Testis (tissue), 2 donors: ENCODE measurements at regions not wholly inside any gene's neighbourhood (a gene's known extent, or its start where the extent isn't known, plus 50 kb on each side); places are given as distances from the start of the nearest gene placed in this dataset.

Experiments
- DNase-seq: peaks from one replicate; pipeline ENCODE4 v3.0.0-alpha.2; 2019
- H3K27ac ChIP-seq, 2 donors: fragments of 200-600 bp; sonication (generic); one replicate each; pipeline ENCODE4 v1.5.1; 2019
- H3K27me3 ChIP-seq: fragments of 200-600 bp; sonication (generic); one replicate; pipeline ENCODE4 v1.5.1; 2019
- H3K36me3 ChIP-seq: fragments of 200-600 bp; sonication (generic); one replicate; pipeline ENCODE4 v1.5.1; 2017; ENCODE audit warnings: low read depth; ENCODE audit errors: missing control alignments
- H3K4me1 ChIP-seq: fragments of 200-600 bp; sonication (generic); one replicate; pipeline ENCODE4 v1.5.1; 2019
- H3K4me3 ChIP-seq, 2 donors: fragments of 200-600 bp; sonication (generic); one replicate each; pipeline ENCODE4 v1.5.1; 2017 to 2019
- H3K9me3 ChIP-seq: fragments of 200-600 bp; sonication (generic); one replicate; pipeline ENCODE4 v1.5.1; 2017
- CTCF ChIP-seq, 3 experiments: fragments of 450-650 bp in 2 of 3; fragments of 200-600 bp in 1 of 3; sonication (generic) in 1 of 3; IDR thresholded peaks; one replicate each; pipeline ENCODE4 v1.5.1; 2016 to 2019; ENCODE audit warnings: antibody characterized with exemption in 3 of 3, mild to moderate bottlenecking in 2 of 3, moderate library complexity in 1 of 3
- POLR2A ChIP-seq: fragments of 450-650 bp; IDR thresholded peaks from one replicate; pipeline ENCODE4 v1.6.1; 2017; ENCODE audit warnings: antibody characterized with exemption, mild to moderate bottlenecking, moderate library complexity
- WGBS, 2 donors: methylation state at CpG; one replicate each; pipeline ENCODE4 v1.1.5; 2018; 5-methylcytosine and 5-hydroxymethylcytosine counted together
- intact Hi-C: fragments of 100-400 bp; cut with DNase I; formaldehyde crosslinking; loops from one replicate; pipeline ENCODE4 v1.15.1; 2023; ENCODE audit warnings: low total_unique reads

GRCh38 chr13:24615911-24616472 is 64.2 kb upstream of the ATP12A start:
- no peaks in the 10 kb centered on the region for H3K9me3 ChIP-seq
- no peak for DNase-seq
- intact Hi-C loops: no loop called here
- no peaks in the 10 kb centered on the region for H3K4me1 ChIP-seq
- H3K27me3 ChIP-seq: no peaks in the 10 kb centered on the region
- TF ChIP-seq CTCF (IDR thresholded peaks at IDR 0.05): no peak
- no peak for TF ChIP-seq POLR2A
- H3K27ac ChIP-seq: no peak overlapping the region
- 90 to 93% methylated on average over 4 to 9 of the region's 9 CpGs for WGBS, 2 donors
- H3K4me3 ChIP-seq: no peak overlapping the region
- no peaks in the 10 kb centered on the region for H3K36me3 ChIP-seq

GRCh38 chr13:24616514-24616913 is 63.7 kb upstream of the ATP12A start:
- WGBS, 2 donors: 83 to 99% methylated on average over 3 to 4 of the region's 4 CpGs
- H3K27me3 ChIP-seq: no peaks in the 10 kb centered on the region
- no peak for DNase-seq
- H3K4me3 ChIP-seq: no peak overlapping the region
- no peak for TF ChIP-seq CTCF (IDR thresholded peaks at IDR 0.05)
- TF ChIP-seq POLR2A: no peak
- H3K9me3 ChIP-seq: no peaks in the 10 kb centered on the region
- intact Hi-C loops: no loop called here
- no peak overlapping the region for H3K27ac ChIP-seq
- no peaks in the 10 kb centered on the region for H3K36me3 ChIP-seq
- no peaks in the 10 kb centered on the region for H3K4me1 ChIP-seq

GRCh38 chr13:24617256-24618010 is 62.8 kb upstream of the ATP12A start:
- no peaks in the 10 kb centered on the region for H3K27me3 ChIP-seq
- WGBS, 2 donors: 83 to 86% methylated on average over 12 of the region's 12 CpGs
- no peak for DNase-seq
- H3K4me3 ChIP-seq: no peak overlapping the region
- no peak for TF ChIP-seq CTCF (IDR thresholded peaks at IDR 0.05)
- no peak for TF ChIP-seq POLR2A
- no peak overlapping the region for H3K27ac ChIP-seq
- no peaks in the 10 kb centered on the region for H3K4me1 ChIP-seq
- no peaks in the 10 kb centered on the region for H3K9me3 ChIP-seq
- no peaks in the 10 kb centered on the region for H3K36me3 ChIP-seq
- intact Hi-C loops: no loop called here

GRCh38 chr13:24618011-24618955 is 61.9 kb upstream of the ATP12A start:
- H3K36me3 ChIP-seq: no peaks in the 10 kb centered on the region
- no peak for DNase-seq
- WGBS, 2 donors: 83 to 86% methylated on average over 9 to 15 of the region's 15 CpGs
- H3K27ac ChIP-seq: no peak overlapping the region
- H3K27me3 ChIP-seq: no peaks in the 10 kb centered on the region
- H3K9me3 ChIP-seq: no peaks in the 10 kb centered on the region
- H3K4me3 ChIP-seq: no peak overlapping the region
- no peak for TF ChIP-seq CTCF (IDR thresholded peaks at IDR 0.05)
- TF ChIP-seq POLR2A: no peak
- intact Hi-C loops: no loop called here
- H3K4me1 ChIP-seq: no peaks in the 10 kb centered on the region
